ENCODE measurements at regions not wholly inside any gene's neighbourhood (a gene's known extent, or its start where the extent isn't known, plus 50 kb on each side); places are given as distances from the start of the nearest gene placed in this dataset.

GRCh38 chr7:131869986-131870385, 313.6 kb upstream of the PODXL start:
- no peak for TF ChIP-seq CTCF (IDR thresholded peaks at IDR 0.05)
- DNase-seq = no peak
- H3K27me3 Mint-ChIP-seq = peaks cover 10% of the 10 kb centered on the region
- ChIA-PET POLR2A (no interaction called here), CTCF (no interaction called here)
- H3K27ac Mint-ChIP-seq = no peak overlapping the region
- H3K9me3 Mint-ChIP-seq = no peaks in the 10 kb centered on the region
- intact Hi-C loops (cut with micrococcal nuclease) = no loop called here
- no peaks in the 10 kb centered on the region for H3K36me3 Mint-ChIP-seq (ENCODE audit: low read depth)
- ATAC-seq = no peak
- no peak overlapping the region for H3K4me3 Mint-ChIP-seq
- no peaks in the 10 kb centered on the region for H3K4me1 Mint-ChIP-seq (ENCODE audit: low read depth)

GRCh38 chr7:131869169-131869844, 312.9 kb upstream of the PODXL start:
- Mint-ChIP-seq H3K4me3 (no peak overlapping the region), H3K27me3 (peaks cover 10% of the 10 kb centered on the region), H3K4me1 (ENCODE audit: low read depth) (no peaks in the 10 kb centered on the region), H3K27ac (no peak overlapping the region), H3K9me3 (no peaks in the 10 kb centered on the region), H3K36me3 (ENCODE audit: low read depth) (no peaks in the 10 kb centered on the region)
- no peak for DNase-seq
- intact Hi-C loops (cut with micrococcal nuclease) = no loop called here
- no peak for ATAC-seq
- CTCF ChIA-PET = interaction anchor here (3.1 kb wide), 1 partner anchor 10 kb away, joined by 18 read pairs; no protein-coding TSS in a partner anchor
- no peak for TF ChIP-seq CTCF (IDR thresholded peaks at IDR 0.05)
- POLR2A ChIA-PET = no interaction called here

DNA sequence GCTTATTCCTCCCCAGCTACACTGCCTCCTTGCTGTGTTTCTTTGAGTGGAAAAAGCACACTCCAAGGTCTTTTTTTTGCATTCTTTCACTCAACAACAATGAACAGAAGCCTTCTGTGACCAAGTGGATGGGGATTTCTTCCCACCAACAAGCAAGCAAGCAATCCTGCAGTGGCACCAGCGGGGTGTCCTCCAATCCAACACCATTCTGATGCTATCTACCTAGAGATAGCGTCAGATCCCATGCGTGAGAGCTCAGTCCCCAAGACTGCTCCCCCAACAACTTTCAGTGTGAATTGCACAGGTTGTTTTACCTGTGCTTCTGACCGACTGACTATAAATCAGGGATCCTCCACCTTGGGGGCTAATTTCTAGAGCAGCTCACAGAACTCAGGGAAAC, 311.0 kb upstream of the PODXL start:
- ChIA-PET POLR2A (no interaction called here), CTCF (interaction anchor here (3.1 kb wide), 1 partner anchor 8 kb away, joined by 18 read pairs; no protein-coding TSS in a partner anchor)
- DNase-seq (no peak), ATAC-seq (no peak)
- H3K27me3 Mint-ChIP-seq = peaks cover 6% of the 10 kb centered on the region
- no peak for TF ChIP-seq CTCF (IDR thresholded peaks at IDR 0.05)
- no peaks in the 10 kb centered on the region for H3K4me1 Mint-ChIP-seq (ENCODE audit: low read depth)
- H3K36me3 Mint-ChIP-seq (ENCODE audit: low read depth) = no peaks in the 10 kb centered on the region
- no peak overlapping the region for H3K27ac Mint-ChIP-seq
- H3K4me3 Mint-ChIP-seq = no peak overlapping the region
- intact Hi-C loops (cut with micrococcal nuclease) = no loop called here
- H3K9me3 Mint-ChIP-seq = no peaks in the 10 kb centered on the region

DNA sequence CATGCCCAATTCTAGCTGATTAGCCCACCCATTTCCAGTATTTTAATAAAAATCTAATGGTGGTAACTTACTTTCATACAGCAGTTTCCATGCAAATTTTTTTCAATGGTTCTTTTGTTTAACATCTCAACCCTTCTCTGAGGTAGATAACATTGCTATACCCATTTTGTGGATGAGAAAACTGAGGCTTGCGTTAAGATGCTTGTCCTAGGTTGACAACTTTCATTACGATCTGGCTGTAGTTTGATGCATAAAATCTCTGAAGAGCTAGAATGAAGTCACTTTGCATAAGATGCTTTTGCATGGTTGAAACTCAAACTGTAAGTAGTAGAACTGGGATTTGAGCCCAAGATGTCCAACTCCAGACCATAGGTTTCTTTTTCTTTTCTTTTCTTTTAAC, 309.5 kb upstream of the PODXL start:
- H3K4me1 Mint-ChIP-seq (ENCODE audit: low read depth) = no peaks in the 10 kb centered on the region
- no peak overlapping the region for H3K27ac Mint-ChIP-seq
- POLR2A ChIA-PET = no interaction called here
- H3K9me3 Mint-ChIP-seq = no peaks in the 10 kb centered on the region
- intact Hi-C loops (cut with micrococcal nuclease) = no loop called here
- no peaks in the 10 kb centered on the region for H3K36me3 Mint-ChIP-seq (ENCODE audit: low read depth)
- no peak for ATAC-seq
- DNase-seq = no peak
- H3K27me3 Mint-ChIP-seq = peaks cover 1% of the 10 kb centered on the region
- no peak overlapping the region for H3K4me3 Mint-ChIP-seq
- no peak for TF ChIP-seq CTCF (IDR thresholded peaks at IDR 0.05)
- CTCF ChIA-PET = no interaction called here

DNA sequence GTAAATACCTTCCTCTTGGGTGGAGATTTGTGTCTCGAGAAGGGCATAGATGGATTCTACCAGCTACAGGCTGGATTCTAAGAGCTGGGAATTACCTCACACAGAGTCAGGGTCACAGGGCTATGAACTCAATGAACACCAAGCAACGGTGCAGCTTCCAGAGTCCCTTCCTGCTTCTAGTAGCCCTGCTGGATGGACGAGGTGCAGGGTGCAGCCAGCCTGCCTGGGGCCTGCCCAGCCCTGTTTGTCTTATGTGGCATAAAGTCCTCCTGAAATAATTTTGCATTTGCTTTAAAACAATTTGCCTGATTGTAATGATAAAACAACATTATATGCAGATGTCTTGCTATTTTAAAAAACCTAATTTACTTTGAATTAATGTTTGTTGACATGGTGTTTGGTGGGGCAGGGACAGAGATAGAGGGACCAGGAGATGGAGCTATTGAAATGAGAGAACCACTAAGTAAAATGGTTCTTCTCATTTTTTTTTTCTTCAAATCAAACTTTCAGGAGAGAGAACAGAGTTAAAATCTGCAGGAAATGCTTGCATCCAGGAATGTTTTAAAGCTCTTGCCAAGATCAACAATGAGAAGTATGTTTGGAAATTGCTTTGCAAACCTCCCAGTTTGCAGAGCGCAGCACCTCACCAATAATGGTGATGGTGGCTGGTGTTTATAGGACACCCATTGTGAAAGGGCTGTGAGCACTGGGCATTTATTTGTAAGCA, 305.4 kb upstream of the PODXL start:
- peaks cover 1% of the 10 kb centered on the region for H3K27me3 Mint-ChIP-seq
- TF ChIP-seq CTCF (IDR thresholded peaks at IDR 0.05) = no peak
- H3K4me3 Mint-ChIP-seq = no peak overlapping the region
- no peaks in the 10 kb centered on the region for H3K4me1 Mint-ChIP-seq (ENCODE audit: low read depth)
- no peaks in the 10 kb centered on the region for H3K9me3 Mint-ChIP-seq
- no peak overlapping the region for H3K27ac Mint-ChIP-seq
- ChIA-PET POLR2A (no interaction called here), CTCF (interaction anchor here (1.6 kb wide), 1 partner anchor 18 kb away, joined by 6 read pairs; no protein-coding TSS in a partner anchor)
- intact Hi-C loops (cut with micrococcal nuclease) = no loop called here
- DNase-seq = no peak
- H3K36me3 Mint-ChIP-seq (ENCODE audit: low read depth) = no peaks in the 10 kb centered on the region
- no peak for ATAC-seq

Data from activated CD8-positive, alpha-beta T cell treated with anti-CD3 and anti-CD28 coated beads for 36 hours (primary cell).